Stimulated activated CD4-positive, alpha-beta T cell treated with anti-CD3 and anti-CD28 coated beads, Interleukin-12 subunit alpha, Interleukin-12 subunit beta, amount 100 ng/mL, for 48 hours (primary cell): ENCODE measurements at regions not wholly inside any gene's neighbourhood (a gene's known extent, or its start where the extent isn't known, plus 50 kb on each side); places are given as distances from the start of the nearest gene placed in this dataset.

Experiments
- DNase-seq, 3 donors: peaks; one replicate each; pipeline ENCODE4 v3.0.0-alpha.2; 2020; ENCODE audit warnings: low read depth in 2 of 3, low spot score in 1 of 3

DNA sequence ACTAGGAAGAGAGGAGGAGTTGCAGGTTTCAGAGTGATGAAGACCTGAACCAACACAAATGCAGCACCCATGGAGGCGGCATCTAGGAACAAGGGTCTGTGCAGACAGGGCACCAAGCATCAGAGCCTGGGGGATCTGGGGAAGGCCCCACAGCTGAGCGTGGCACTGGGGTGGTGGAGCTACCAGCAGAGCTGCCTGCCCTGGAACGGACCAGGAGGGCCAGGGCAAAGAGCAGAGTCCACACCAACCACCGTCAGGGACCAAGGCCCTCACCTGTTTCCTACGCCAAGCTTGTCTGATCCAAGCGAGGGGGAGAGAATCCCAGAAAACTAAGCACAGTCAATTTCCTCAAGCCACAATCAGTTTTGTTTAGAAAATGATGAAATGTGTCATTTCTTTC, 79.0 kb upstream of the SYT6 start:
- DNase-seq, result no peak

DNA sequence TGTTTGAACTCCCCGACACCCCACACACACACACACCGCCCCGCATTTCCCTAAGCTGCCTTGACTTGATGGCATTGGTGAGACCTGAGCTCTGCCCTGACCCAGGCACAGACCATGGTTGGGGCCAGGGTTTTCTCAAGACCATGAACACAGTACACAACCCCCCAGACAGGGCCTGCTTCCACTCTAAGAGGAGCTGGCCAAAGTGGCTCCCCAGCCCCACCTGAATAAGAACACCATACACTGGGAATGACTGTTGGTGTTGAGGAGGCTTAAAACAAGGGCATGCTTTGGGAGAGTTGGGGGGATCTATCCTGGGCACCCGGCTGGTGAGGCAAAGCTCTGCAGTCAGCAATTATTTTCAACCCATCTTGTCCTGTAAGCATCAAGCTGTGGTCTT, 77.6 kb upstream of the SYT6 start:
- no peak for DNase-seq

DNA sequence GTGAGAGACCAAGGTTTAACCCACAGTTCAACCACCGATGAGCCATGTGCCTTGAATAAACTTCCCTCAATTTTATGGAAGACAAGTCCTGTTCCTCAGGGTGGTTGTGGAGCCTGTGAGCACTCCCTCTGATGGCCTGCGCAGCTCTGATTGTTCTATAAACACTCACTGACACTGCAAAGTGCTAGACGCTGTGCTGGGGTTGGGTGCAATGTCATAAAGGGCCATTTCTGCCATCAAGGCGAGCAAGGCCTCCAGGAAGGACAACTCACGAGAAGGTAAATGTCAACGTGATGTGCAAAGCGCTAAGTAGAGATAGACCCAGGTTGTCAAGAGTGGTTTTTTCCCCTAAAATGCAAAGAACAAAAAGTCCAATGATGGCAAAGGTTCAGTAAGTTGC, 75.7 kb upstream of the SYT6 start:
- no peak for DNase-seq

DNA sequence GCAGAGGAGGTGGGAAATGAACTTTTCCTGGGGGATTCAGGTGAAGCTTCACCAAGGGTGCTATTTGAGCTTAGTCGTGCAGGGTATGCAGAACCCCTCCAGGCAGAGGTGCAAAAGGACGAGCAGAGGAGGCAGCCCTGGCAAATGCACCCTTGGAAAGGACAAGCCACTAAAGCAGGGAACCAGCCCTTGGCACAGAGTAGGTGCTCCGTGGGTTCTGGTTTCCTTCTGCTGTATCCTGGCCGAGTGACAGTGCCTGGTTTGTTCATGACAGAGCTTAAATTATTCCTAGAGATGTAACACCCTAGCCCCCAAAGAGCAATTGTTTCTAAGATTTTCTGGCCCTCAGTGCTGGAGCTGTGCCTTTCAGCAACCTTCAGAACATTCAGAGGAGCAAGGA, 73.4 kb upstream of the SYT6 start:
- DNase-seq, result no peak

DNA sequence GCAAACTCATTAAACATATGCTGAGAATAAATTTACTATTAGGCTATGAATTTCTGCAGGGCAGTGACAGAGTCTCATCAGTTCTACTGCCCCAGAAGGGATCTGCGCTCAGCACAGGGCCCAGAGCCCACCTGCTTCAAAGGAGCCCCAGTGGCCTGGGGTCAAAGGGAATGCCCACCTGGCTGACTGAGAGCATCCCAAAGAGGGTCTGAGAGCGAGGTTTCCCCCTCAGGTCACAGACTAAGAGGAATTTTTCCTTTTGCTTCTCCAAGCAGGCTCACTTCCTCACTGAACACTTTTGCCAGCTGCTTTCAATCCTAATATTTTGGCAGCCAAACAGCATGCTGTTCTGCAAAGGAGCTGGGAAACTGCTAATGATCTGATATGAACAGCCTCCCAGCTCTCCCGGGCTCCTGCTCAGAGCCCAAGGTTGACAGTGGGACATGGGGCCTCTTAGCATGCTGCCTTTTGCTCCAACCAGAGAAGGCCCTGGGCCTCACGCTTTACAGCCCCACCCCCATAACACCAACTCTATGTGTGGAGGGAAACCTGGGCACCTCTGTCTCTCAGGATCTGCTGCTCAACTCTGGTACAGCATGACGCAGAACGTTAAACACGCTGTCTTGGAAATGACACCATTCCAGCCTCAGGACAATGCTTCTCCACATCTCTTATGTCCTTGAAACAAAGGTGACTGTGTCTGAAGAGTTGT, 70.7 kb upstream of the SYT6 start:
- DNase-seq, result no peak

DNA sequence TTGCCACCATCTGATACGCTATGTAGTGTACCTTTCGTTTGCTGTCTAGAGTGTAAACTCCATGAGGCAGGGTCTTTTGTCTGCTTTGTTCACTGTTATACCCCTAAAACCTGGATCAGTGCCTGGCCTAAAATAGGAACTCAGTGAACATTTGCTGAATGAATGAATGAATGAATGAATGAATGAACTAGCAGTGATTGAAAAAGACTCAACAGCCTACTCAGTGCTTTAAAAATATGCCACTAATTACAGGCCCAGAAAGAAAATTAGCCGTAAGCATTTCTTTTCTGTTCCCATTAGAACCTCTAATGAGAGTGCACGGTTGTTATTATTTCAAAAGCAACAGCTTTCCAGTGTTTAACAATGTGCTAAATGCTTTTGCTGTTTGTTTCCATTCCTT, 69.3 kb upstream of the SYT6 start:
- DNase-seq, result no peak

DNA sequence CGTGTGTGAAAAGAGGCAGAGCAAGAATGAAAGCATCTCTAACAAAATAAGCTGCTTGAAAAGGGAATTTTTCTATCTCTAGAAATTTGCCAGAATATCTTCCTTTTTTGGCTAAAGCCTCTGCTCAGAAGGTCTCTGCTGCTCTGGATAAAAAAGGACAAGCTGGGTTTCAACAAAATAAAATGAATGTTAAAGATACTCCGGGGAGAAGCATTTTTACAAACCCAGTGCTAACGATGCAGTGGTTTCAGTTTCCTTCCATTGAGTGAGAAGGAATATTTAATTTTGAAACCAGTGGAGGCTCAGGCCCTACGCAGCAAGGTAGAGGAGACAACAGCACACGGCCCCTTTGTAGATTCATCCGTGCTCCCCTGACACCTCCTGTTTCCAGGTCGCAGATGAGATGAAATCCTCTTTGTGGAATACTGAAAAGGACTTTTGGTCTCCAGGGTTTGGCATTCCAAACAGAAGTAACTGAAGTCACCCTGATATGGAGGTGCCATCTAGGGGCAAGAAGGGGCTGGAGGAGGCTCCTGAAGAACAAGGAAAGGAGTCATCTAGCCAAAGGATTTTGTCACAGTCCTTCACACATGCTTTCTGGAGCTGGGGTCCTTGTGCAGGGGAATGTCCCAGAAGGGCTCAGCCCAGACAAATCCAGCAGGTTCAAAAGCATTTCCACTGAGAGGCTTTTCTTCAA, 65.7 kb upstream of the SYT6 start:
- DNase-seq, result no peak

DNA sequence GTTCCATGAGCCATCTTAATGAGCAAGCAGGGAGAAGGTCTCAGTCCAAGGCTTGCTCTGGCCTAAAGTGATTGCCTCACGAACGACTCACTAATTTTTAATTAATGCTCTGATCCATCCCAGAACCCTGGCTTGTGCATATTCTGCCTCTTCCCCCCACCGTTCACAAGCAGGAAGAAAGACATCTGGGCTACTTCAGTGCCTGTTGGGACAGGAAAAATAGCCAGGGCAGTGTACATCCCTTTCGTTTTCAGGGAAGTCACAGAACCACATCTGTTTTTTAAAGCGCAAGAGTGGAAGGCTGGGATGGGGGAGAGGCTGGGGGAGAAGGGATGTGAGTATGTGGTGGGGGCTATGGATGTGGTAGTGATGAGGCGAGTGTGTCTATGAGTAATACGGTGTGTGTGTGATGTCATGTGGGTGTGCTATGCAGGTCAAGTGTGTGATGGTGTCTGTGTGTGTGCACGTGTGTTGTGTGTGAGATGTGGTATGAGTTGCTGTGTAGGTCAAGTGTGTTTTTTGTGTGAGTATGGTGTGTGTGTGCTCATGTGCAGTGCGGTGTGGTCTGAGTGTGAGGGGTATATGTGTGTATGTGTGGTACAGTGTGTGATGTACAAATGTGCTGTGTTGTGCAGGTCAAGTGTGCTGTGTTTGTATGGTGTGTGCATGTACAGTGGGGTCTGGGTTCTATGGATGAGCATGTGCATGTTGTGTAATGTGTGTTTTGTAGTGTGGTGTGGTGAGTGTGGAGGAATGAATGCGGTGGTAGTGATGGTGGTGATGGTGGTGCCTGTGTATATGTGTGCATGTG, 64.9 kb upstream of the SYT6 start:
- no peak for DNase-seq

DNA sequence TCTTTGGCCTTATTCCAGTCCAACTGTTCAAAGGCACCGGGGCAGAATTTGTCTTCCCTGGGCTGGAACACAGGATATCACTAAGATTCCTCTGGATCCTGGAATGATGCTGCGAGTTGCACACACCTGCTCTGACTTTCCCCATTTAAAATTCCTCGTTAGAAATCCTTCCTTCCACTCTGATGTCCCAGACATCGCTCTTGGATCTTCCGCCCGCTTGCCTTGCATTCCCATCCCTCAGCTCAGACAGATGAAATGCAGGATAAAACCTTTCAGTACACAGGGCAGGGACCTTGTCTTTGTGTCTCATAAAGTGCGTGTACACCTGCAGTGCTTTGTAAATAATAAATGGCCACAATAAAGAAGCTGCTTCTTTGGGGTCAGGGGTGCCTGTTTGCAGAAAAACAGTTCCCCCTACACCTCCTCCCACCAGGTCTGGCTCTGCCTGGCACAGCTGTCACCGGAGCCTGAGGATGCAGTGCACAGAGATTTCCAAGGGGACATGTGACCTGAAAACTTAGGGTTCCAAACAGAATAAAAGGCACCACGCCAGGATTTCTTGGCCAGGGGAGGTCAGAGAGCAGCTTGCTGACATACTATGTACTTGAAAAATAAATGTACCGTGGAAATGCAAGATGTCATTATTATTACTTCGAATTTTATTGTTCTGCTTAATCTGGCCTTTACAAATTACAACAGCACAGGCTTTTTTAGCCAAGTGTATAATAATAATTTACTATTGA, 62.9 kb upstream of the SYT6 start:
- no peak for DNase-seq

DNA sequence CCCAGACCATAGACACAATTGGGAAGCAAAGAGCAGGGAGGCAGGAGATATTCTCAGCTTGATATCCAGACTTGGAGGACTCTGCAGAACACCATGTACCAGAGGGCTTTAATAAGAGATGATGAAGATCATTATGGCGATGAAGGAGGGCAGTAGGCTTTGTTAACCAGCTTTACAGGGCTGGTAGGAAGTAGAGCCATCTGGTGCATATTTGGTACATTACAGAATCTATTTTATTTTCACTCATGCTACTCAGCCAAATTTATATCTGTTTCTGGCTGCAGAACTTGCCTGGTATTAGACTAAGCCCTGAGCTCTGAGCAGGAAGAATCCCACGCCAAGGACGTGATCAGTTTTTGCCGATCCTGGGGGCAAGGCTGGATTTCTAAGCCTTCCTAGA, 61.8 kb upstream of the SYT6 start:
- no peak for DNase-seq

DNA sequence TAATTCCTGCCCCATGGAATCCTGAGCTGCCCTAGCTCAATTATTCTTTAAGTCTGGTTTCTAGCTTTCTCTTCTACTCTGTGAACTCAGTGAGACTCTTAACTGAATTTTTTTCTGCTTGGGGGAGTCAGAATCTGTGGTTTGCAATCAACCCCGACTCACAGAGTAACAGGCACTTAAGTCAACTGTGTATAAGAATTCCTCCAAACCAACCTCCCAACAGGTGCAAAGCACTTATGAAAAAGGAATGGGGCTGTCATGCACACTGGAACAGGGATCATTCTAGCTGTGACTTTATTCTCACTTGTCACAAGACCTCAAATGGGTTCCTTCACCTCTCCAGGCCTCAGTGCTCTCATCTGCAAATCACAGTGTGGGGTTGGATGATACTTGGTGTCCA, 60.3 kb upstream of the SYT6 start:
- DNase-seq, result no peak

DNA sequence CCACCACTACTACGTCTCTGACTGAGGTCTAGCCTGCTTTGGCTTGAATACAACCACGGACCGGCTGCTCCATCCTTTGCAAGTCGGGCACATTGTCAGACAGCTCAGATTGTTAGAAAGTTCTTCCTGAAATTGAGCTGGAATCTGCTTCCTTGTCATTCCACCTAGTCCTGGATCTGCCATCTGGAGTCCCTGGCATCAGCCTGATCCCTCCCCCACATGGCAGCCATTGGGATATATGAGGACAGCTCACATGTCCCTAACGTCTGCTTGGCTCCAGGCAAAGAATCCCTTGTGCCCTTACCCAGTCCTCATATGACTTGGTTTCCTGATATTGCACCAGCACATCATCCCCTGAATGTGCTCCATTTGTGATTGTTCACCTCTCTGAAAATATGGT, 56.3 kb upstream of the SYT6 start:
- DNase-seq, result no peak

DNA sequence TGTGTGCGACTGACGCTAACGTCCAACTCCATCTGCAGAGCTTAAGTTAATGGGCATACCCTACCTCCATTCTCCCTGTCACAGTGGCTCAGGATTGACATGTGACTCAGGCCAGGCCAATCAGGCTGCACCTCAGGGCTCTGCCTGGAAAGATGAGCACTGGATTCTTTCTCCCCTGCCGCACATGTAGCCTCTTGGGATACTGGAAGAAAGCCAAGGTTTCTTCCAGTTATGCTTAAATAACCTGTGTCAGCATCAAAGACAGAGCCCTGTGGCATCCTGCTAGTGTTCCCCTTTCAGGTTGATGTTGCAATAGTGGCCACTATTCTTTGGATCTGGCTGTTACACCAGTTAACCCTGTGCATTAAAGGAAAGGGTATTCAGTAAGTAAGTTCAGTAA, 55.0 kb upstream of the SYT6 start:
- no peak for DNase-seq

DNA sequence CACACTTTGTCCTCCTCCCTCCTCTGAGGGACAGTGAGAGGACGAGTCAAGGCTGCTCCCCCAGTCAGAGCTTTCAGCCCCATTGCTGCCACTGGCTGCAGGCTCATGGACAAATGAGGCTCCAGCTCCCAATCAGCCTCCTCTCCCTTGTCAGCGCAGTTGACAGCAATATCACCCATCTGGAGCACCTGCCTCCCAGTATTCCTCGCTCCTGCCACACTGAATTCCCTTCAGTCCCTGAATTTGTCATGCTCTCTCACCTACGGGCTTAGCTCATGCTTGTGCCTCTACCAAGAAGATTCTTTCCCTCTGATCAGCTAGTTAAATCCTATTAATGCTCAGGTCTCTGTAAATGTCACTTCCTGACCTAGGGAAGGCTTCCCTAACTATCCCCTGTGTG, 54.4 kb upstream of the SYT6 start:
- no peak for DNase-seq

DNA sequence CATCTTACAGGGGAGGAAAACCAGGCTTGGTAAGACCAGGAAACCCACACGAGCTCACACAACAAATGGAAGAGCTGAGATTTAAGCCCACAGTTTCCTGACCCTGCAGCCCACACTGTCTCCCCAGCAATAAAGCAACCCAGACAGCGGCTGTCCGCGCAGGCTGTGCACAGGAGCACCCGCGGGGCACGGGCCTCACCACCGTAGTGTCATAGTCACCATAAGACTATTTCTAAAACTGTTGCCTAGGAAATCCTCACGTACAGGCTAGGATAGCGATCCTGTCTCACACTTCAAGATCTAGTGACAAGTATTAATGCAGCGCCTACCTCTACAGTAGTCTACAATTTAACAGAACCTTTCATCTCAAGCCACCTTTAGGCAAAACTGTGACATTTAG, 54.0 kb upstream of the SYT6 start:
- DNase-seq, result no peak

DNA sequence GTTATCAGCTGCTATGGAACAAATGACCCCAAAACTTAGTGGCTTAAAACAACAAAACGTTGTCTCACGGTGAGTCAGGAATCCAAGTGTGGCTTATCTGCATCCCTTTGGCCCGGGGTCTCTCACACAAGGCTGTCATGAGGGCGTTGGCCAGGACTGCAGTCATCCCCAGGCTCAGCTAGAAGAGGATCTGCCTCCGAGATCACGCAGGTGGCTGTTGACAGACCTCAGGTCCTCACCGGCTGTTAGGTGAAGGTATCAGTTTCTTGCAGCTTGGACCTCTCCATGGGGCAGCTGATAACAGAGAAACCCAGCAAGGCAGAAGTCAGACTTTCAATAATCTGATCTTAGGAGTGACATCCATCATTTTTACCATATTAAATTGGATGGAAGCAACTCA, 52.7 kb upstream of the SYT6 start:
- DNase-seq, result no peak

DNA sequence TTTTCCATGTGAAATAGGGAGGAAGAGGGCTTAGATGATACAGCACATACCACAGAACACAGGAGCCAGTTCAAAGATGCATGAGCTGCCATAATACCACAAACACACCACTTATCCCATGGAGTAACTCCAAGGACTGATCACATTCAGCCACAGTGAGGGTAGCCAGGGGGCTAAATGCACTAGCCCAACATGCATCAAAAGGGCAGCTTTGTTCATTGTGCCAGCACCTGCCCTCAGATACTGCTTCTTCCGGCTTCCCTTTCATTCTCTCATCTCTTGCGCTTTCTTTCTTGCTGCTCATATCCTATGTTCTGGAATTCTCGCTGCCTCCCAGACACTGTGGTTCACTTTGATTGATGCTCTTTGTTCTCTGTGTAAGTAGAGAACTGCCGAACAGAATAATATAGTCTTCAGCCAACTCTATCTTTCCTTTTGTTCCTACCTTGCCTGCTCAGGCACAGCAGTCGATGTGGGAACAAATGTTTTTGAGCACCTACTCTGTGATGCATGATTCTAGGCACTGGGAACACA, 50.0 kb upstream of the SYT6 start:
- DNase-seq, result no peak
